NCI-H187 treated with DMSO at 0.1 percent for 48 hours (cell line): ENCODE measurements at regions not wholly inside any gene's neighbourhood (a gene's known extent, or its start where the extent isn't known, plus 50 kb on each side); places are given as distances from the start of the nearest gene placed in this dataset.
"Not testable (repeated sequence)": the region's sequence is repeated elsewhere in the genome, so short reads cannot be mapped to it uniquely, and the experiment has no call there.

Experiments
- DNase-seq: peaks from one replicate; lab custom pipeline; 2025; lab: John Stamatoyannopoulos, UW

DNA sequence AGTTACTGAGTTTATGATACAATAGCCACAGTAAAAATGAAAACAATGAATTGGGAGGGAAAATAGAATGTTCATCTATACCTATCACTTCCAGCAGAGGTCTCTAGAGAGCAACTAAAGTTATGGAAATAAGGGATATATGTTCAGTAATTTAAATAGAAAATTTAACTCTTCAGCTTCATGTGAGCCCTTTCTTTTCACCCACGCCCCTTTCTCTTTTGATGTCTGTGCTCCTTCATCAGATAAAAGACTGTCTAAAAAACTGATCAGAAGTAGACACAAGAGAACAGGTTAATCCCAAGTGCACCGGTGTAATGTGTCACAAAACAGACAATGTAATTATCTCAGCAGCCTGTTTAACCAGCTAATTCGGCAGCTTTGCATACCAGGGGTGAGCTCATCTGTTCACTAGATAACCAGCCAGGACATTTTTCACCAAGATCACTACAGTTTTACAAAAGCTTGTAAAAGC is 238.5 kb upstream of the ERBB4 start:
- no peak for DNase-seq

GRCh38 chr2:212773808-212774339 is 235.3 kb upstream of the ERBB4 start:
- DNase-seq: no peak

- DNase-seq: no peak
These were observed 231.6 kb upstream of the ERBB4 start for GRCh38 chr2:212770240-212770639.

- DNase-seq: no peak
These were observed 228.3 kb upstream of the ERBB4 start for GRCh38 chr2:212766921-212767320.

- no peak for DNase-seq
These were observed 214.2 kb upstream of the ERBB4 start for GRCh38 chr2:212752730-212753351.

DNA sequence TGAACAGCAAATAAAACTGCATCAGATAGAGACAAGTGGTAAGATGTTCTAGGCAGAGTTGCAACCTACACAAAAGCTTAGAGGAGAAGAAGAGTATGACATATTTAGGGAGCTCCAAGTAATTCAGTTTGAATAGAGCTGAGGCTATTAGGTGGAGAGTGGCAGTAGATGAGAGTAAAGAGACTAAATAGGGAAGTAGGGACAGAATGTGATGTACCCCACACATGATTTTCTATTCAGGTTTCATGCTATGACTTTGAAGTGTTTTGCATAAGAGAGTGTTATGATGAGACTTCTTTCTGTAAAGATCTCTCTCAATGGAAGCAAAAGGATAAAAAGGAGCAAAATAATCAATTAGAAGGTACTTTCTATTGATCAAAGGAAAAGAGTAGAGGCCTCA is 206.8 kb upstream of the ERBB4 start:
- no peak for DNase-seq

DNA sequence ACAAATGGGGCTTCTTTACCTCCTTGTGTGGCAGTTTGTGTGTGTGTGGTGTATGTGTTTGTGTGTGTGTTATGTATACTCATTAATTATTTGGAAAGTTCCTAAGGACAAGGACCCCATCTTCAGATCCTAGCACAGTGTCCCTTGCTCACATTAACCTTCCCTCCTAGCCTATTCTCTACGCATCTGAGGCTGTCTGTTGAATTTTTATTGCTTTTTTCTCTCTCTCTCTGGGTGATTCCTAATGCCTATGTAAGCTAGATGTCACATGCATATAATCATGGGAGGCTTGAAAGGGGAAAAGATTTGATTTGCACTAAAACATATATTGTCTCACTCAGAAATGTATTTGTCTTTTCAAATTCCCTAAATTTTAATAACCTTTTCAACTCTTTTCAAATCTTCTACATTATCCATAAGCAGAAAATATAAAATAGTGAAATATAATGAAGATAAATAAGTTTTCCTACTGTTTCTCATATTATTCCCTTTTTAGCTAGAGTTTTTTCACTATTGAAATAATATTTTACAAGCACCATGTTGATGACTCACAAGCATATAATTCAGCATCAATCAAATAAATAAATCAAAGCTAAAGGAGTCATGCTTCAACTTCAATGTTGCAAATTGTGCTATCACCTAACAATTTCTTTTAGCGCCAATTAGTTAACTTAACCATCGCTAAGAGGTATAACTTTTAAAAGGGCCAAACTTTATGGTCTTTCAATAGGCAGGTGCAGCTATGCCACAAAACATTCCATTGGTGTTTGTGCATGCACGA is 199.0 kb upstream of the ERBB4 start:
- DNase-seq: no peak

DNA sequence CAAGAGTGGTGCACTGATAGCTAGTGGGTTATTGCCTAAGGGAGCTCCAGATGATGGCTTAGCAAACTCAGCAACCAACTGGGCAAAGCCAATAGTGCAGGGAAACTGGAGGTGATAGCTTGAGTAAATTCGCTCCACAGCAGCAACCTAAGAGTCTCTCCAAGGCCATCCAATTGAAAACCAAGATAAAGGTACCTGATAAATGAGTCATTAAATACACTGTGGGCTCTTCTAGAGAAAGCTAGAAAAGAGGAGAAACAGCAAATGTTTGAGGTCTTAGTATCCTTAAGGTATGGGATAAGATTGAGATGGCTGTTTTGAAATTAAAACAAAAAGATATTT is 197.8 kb upstream of the ERBB4 start:
- no peak for DNase-seq

GRCh38 chr2:212733273-212733672 is 194.7 kb upstream of the ERBB4 start:
- DNase-seq: no peak

- DNase-seq: no peak
These were observed 194.3 kb upstream of the ERBB4 start for GRCh38 chr2:212732860-212733259.

- DNase-seq: no peak
These were observed 192.4 kb upstream of the ERBB4 start for GRCh38 chr2:212730994-212731393.

DNA sequence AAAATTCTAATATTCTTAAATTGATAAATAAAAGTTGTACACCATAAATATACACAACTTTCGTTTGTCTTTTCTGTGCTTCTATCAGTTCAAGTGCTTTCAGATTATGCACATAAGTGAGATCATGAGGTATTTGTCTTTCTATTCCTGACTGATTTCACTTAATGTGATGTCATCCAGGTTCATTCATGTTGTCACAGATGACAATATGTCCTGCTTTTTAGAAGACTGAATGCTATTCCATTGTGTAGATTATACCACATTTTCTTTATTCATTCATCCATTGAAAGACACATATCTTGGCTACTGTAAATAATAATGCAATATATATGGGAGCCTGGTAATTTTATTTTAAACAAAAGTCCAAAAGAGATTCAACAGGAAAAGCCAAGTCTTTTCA is 190.1 kb upstream of the ERBB4 start:
- DNase-seq: no peak

DNA sequence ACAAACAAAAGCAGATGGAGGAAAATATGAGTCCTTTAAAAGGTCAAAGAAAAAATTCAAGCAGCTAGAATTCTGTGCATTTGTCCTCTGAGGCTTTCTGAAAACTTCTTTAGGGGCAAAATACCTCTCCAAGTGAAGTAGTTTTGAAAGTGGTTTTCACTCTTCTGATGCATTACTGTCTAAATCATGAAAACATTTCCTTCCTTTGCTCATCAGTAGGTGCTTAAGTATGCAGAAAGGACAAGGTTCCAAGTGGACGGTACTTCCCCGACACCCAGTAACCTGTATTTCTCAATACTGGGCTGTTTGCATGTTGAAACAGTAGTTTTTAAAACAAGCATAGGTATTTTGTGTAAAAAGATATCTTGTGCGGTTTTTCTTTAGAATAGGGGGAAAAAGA is 189.1 kb upstream of the ERBB4 start:
- DNase-seq: no peak

DNA sequence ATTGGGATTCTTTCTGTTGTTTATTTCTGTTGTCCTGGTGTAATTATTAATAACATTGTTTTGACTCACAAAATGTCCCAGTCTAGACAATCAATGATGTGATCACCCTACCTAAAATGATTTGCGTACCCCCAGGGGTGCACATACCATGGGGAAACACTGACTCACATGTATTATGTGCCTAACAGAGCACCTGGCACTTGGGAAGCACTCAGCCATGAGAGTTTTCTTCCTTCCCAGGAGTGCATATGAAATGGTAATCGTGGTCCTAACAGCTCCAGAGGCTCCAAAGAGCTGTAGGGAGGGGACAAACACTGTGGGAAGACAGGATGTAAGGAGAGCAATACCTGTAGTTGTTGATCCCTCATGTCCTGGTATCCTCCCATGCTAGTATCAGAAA is 187.8 kb upstream of the ERBB4 start:
- no peak for DNase-seq

DNA sequence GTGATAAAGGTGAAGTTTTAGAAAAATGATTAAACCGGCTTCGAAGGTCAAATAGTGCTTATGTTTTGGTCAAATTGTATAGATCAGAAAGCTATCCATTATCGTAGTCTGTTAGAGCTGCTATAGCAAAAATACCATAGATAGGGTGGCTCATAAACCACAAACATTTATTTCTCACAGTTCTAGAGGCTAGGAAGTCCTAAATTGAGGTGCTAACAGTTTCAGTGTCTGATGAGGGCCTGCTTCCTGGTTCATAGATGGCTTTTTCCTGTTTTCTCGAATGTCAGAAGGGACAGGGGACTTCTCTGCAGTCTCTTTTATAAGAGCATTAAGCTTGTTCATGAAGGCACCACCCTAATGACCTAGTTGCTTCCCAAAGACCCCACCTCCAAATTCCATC is 186.6 kb upstream of the ERBB4 start:
- no peak for DNase-seq

- DNase-seq: no peak
These were observed 184.6 kb upstream of the ERBB4 start for GRCh38 chr2:212723226-212723625.

DNA sequence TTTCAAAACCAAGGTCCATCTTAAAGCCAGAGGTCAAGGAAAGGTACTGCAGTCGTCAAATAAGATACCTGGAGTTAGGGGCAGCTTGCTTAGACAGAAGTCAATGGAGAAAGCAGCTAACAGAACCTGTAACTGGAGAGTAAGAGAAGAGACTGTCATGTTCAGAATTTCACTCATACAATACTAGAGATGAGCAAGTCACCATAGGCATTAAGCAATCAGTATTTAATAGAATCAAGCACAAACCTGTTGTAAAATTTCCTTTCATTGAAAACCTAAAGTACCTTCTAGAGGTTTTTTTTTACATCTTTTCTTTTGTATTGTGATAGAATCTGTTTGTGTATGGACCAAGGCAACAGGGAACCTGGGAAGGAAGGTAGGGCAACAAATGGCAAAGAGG is 183.4 kb upstream of the ERBB4 start:
- DNase-seq: no peak

DNA sequence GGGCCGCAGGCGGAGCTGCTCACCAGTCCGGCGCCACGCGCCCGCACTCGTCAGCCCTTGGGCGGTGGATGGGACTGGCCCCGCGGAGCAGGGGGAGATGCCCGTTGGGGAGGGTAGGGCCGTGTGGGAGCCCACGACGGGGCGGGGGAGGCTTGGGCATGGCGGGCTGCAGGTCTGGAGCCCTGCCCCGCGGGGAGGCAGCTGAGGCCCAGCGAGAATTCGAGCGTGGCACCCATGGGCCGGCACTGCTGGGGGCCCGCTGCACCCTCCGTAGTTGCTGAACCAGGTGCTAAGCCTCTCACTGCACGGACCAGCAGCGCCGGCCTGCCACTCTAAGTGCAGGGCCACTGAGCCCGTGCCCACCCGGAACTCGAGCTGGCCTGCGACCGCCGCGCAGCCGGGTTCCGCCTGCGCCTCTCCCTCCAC is 182.4 kb upstream of the ERBB4 start:
- DNase-seq: no peak

DNA sequence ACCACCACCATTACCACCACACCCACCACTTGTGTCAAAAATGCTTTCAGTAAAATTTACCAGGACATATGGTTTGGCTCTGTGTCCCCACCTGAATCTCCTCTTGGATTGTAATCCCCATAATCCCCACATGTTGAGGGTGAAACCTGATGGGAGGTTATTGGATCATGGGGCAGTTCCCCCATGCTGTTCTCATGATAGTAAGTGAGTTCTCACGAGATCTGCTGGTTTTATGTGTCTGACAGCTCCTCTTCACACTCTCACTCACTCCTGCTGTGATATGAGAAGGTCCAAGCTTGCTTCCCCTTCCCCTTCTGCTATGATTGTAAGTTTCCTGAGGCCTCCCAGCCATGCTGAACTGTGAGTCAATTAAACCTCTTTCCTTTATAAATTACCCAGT is 176.8 kb upstream of the ERBB4 start:
- not testable (repeated sequence) for DNase-seq

- no peak for DNase-seq
These were observed 175.1 kb upstream of the ERBB4 start for GRCh38 chr2:212713681-212714080.

GRCh38 chr2:212712991-212713390 is 174.4 kb upstream of the ERBB4 start:
- DNase-seq: no peak

DNA sequence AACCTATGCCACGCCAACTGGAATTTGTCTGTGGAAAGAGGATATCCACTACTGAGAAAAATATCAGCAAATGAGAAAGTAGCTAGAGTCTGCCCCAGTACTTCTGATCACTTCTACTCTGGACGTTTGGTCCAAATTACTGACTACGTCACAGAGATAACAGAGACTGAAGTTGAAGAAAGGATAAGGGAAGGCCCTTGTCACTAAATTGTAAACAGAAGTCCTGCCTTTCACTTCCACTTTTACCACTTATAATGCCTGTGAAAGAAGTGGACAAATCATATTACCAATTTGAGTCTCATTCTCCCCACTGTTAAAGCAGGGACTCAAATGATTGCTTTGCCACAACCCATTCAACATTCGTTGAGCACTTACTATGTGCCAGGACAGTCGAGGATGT is 173.9 kb upstream of the ERBB4 start:
- no peak for DNase-seq

DNA sequence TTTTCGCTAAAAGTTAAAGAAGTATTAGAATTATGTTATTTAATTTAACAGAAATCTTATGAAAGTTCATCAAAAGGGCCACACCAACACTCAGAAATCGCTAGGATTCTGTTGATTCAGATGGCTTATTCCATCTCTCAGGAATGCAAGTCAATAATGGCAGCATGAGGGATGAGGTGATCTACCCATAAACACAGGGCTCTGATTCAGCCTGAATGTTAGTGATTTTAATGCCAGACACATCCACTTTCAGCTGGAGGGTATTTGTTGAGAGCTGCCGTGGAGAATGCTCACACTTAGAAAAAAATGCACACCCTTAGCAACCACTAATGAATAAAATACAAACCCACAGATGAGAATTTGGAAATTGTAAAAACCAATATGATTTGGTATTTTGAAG is 173.3 kb upstream of the ERBB4 start:
- no peak for DNase-seq

- DNase-seq: no peak
These were observed 170.7 kb upstream of the ERBB4 start for GRCh38 chr2:212709280-212709679.
